ENCODE measurements at regions not wholly inside any gene's neighbourhood (a gene's known extent, or its start where the extent isn't known, plus 50 kb on each side); places are given as distances from the start of the nearest gene placed in this dataset.

GRCh38 chr15:46855388-46855787, 861.9 kb upstream of the SEMA6D start:
- no peak overlapping the region for H3K9ac ChIP-seq (ENCODE audit: low read depth, low read length)
- H3K27me3 ChIP-seq (ENCODE audit: control insufficient read depth, insufficient read depth, low read length), result no peaks in the 10 kb centered on the region
- no peak overlapping the region for H2BK5ac ChIP-seq (ENCODE audit: low read depth, low read length, poor library complexity, severe bottlenecking)
- no peak overlapping the region for H4K8ac ChIP-seq (ENCODE audit: low read depth in 2 of 2, low read length in 2 of 2)
- in situ Hi-C loops (cut with MboI; ENCODE audit: low sequenced_read_pairs) (no loop called here), intact Hi-C loops (cut with micrococcal nuclease) (no loop called here), dilution Hi-C loops (cut with HindIII; ENCODE audit: low sequenced_read_pairs, unreplicated experiment) (no loop called here)
- H2AFZ ChIP-seq (replicated peaks; ENCODE audit: low read length, poor library complexity), result no peak overlapping the region
- H3K4me2 ChIP-seq (ENCODE audit: low read depth, low read length), result no peak overlapping the region
- H2BK15ac ChIP-seq (ENCODE audit: low read depth, low read length), result no peak overlapping the region
- no peak for DNase-seq
- H3K56ac ChIP-seq (ENCODE audit: extremely low read depth, insufficient read depth, low read length), result no peak overlapping the region
- no peaks in the 10 kb centered on the region for H3K36me3 ChIP-seq (ENCODE audit: control insufficient read depth, insufficient read depth, low read length)
- H3K4me1 ChIP-seq (ENCODE audit: control insufficient read depth, insufficient read depth, low read length), result no peaks in the 10 kb centered on the region
- no peak overlapping the region for H3K18ac ChIP-seq (ENCODE audit: low read depth, low read length)
- no CpG with 5 or more reads among the region's 1 CpG for WGBS, 2 experiments (ENCODE audit: extremely low coverage in 2 of 2, insufficient read length in 1 of 2)
- no peak overlapping the region for H2AK5ac ChIP-seq (ENCODE audit: low read depth, low read length)
- POLR2A ChIA-PET (ENCODE audit: unreplicated experiment), result no interaction called here
- H2AK9ac ChIP-seq (replicated peaks; ENCODE audit: low read depth, low read length, poor library complexity), result no peak overlapping the region
- H4K20me1 ChIP-seq (ENCODE audit: insufficient read depth, low read length), result no peaks in the 10 kb centered on the region
- H3K23ac ChIP-seq (ENCODE audit: low read depth, low read length), result no peak overlapping the region
- no peak overlapping the region for H3K4me3 ChIP-seq (ENCODE audit: insufficient read depth, low read depth, low read length)
- CTCF ChIA-PET, result no interaction called here
- no peaks in the 10 kb centered on the region for H3K79me1 ChIP-seq (ENCODE audit: low read depth in 1 of 2, low read length in 2 of 2)
- H3K9me3 ChIP-seq (ENCODE audit: control insufficient read depth, insufficient read depth, low read length), result peaks cover 2% of the 10 kb centered on the region; the same call in 1 of the 2 replicates
- no peak overlapping the region for H4K5ac ChIP-seq (ENCODE audit: low read depth, low read length)
- no peak overlapping the region for H3K4ac ChIP-seq (ENCODE audit: low read depth, low read length)
- no peak overlapping the region for H4K91ac ChIP-seq (ENCODE audit: insufficient read depth, low read depth, low read length)
- BruUV-seq (replicated peaks), result no TSS peak
- TF ChIP-seq RAD21 (IDR thresholded peaks at IDR 0.05; ENCODE audit: low read length) (no peak), CEBPB (IDR thresholded peaks at IDR 0.05; ENCODE audit: low read depth, low read length) (no peak), SMC3 (IDR thresholded peaks at IDR 0.05; ENCODE audit: low read depth, low read length) (no peak), POLR2A (IDR thresholded peaks at IDR 0.05; ENCODE audit: low read depth, low read length) (no peak), RCOR1 (IDR thresholded peaks at IDR 0.05; ENCODE audit: insufficient replicate concordance, low read length) (no peak), USF2 (IDR thresholded peaks at IDR 0.05; ENCODE audit: low read depth, low read length) (no peak), MAZ (IDR thresholded peaks at IDR 0.05; ENCODE audit: borderline replicate concordance, low read depth, low read length) (no peak), ELK1 (IDR thresholded peaks at IDR 0.05; ENCODE audit: borderline replicate concordance, low read depth, low read length) (no peak), NFE2L2 (IDR thresholded peaks at IDR 0.05; ENCODE audit: low read depth, low read length) (no peak), CTCF (conservative IDR thresholded peaks at IDR 0.05; ENCODE audit: low read depth, low read length) (no peak), BHLHE40 (IDR thresholded peaks at IDR 0.05; ENCODE audit: low read depth, low read length) (no peak), CHD1 (IDR thresholded peaks at IDR 0.05; ENCODE audit: low read depth, low read length) (no peak), RFX5 (IDR thresholded peaks at IDR 0.05; ENCODE audit: low read depth, low read length) (no peak), MAFK (IDR thresholded peaks at IDR 0.05; ENCODE audit: low read depth, low read length) (no peak), FOS (IDR thresholded peaks at IDR 0.05; ENCODE audit: low read depth, low read length) (no peak), MXI1 (IDR thresholded peaks at IDR 0.05; ENCODE audit: borderline replicate concordance, low read depth, low read length) (no peak)
- no peak overlapping the region for H2BK20ac ChIP-seq (ENCODE audit: low read depth, low read length)
- H3K14ac ChIP-seq (replicated peaks; ENCODE audit: low read depth, low read length), result no peak overlapping the region
- no peak overlapping the region for H2BK120ac ChIP-seq (ENCODE audit: low read depth, low read length)
- ATAC-seq (ENCODE audit: low read depth), result no peak
- H3K9me1 ChIP-seq (ENCODE audit: insufficient read depth, low read length), result no peaks in the 10 kb centered on the region
- H3K27ac ChIP-seq (ENCODE audit: insufficient read depth, low read length), result no peak overlapping the region

Data from IMR-90 (cell line).